H9 (cell line): ENCODE measurements at regions not wholly inside any gene's neighbourhood (a gene's known extent, or its start where the extent isn't known, plus 50 kb on each side); places are given as distances from the start of the nearest gene placed in this dataset.

ENCODE experiments used
- DNase-seq: peaks from one replicate; pipeline ENCODE4 v3.0.0-alpha.2; 2017
- H2AFZ ChIP-seq: one replicate; pipeline ENCODE4 v1.6.1; 2013; ENCODE audit warnings: mild to moderate bottlenecking, low read length, control low read depth, moderate library complexity
- H2AK5ac ChIP-seq: 2 replicates; pipeline ENCODE4 v1.6.1; 2013; ENCODE audit warnings: low read length, control low read depth, mixed read lengths; ENCODE audit not compliant: insufficient read length
- H2BK120ac ChIP-seq: one replicate; pipeline ENCODE4 v1.6.1; 2013; ENCODE audit warnings: low read depth, mild to moderate bottlenecking, low read length, control low read depth, inconsistent platforms; ENCODE audit not compliant: poor library complexity, severe bottlenecking
- H2BK12ac ChIP-seq: 2 replicates; pipeline ENCODE4 v1.6.1; 2013; ENCODE audit warnings: low read length, control low read depth, mixed read lengths, low read depth; ENCODE audit not compliant: insufficient read length
- H2BK15ac ChIP-seq: 2 replicates; pipeline ENCODE4 v1.6.1; 2013; ENCODE audit warnings: low read depth, low read length, control low read depth
- H2BK20ac ChIP-seq: one replicate; pipeline ENCODE4 v1.6.1; 2013; ENCODE audit warnings: low read depth, mild to moderate bottlenecking, low read length, control low read depth, inconsistent platforms; ENCODE audit not compliant: poor library complexity, severe bottlenecking
- H2BK5ac ChIP-seq: 2 replicates; pipeline ENCODE4 v1.6.1; 2013; ENCODE audit warnings: low read length, control low read depth, mixed read lengths; ENCODE audit not compliant: insufficient read length
- H3K14ac ChIP-seq: 2 replicates; pipeline ENCODE4 v1.6.1; 2013; ENCODE audit warnings: low read length, control low read depth; ENCODE audit not compliant: insufficient read depth
- H3K18ac ChIP-seq: 2 replicates; pipeline ENCODE4 v1.6.1; 2013; ENCODE audit warnings: low read depth, mild to moderate bottlenecking, mixed read lengths, low read length, control low read depth; ENCODE audit not compliant: insufficient read length
- H3K23ac ChIP-seq: 2 replicates; pipeline ENCODE4 v1.6.1; 2013; ENCODE audit warnings: low read length, control low read depth, mixed read lengths, low read depth; ENCODE audit not compliant: insufficient read length
- H3K23me2 ChIP-seq: 2 replicates; pipeline ENCODE4 v1.6.1; 2013; ENCODE audit warnings: low read depth, mild to moderate bottlenecking, mixed read lengths, low read length, control low read depth; ENCODE audit not compliant: insufficient read length, poor library complexity, severe bottlenecking
- H3K27ac ChIP-seq: 2 replicates; pipeline ENCODE4 v1.5.1; 2013; ENCODE audit warnings: low read length, control low read depth, mixed read lengths, low read depth; ENCODE audit not compliant: insufficient read length
- H3K27me3 ChIP-seq: 2 replicates; pipeline ENCODE4 v1.6.1; 2013; ENCODE audit warnings: low read length, control low read depth, inconsistent platforms; ENCODE audit not compliant: insufficient read depth
- H3K4ac ChIP-seq: 2 replicates; pipeline ENCODE4 v1.6.1; 2013; ENCODE audit warnings: low read depth, mild to moderate bottlenecking, control low read depth, inconsistent platforms, low read length, moderate library complexity
- H3K4me1 ChIP-seq: 2 replicates; pipeline ENCODE4 v1.6.1; 2013; ENCODE audit warnings: low read length, control low read depth, inconsistent platforms; ENCODE audit not compliant: insufficient read depth
- H3K4me2 ChIP-seq: 2 replicates; pipeline ENCODE4 v1.6.1; 2013; ENCODE audit warnings: low read length, control low read depth, mixed read lengths; ENCODE audit not compliant: insufficient read length, insufficient read depth
- H3K56ac ChIP-seq: 2 replicates; pipeline ENCODE4 v1.6.1; 2013; ENCODE audit warnings: low read depth, mild to moderate bottlenecking, mixed read lengths, low read length, control low read depth; ENCODE audit not compliant: insufficient read length
- H3K79me1 ChIP-seq: 2 replicates; pipeline ENCODE4 v1.6.1; 2013; ENCODE audit warnings: low read depth, mild to moderate bottlenecking, moderate library complexity, low read length, control low read depth, inconsistent platforms; ENCODE audit not compliant: insufficient read depth, poor library complexity, severe bottlenecking
- H3K79me2 ChIP-seq: 2 replicates; pipeline ENCODE4 v1.6.1; 2013; ENCODE audit warnings: low read length, control low read depth, inconsistent platforms; ENCODE audit not compliant: insufficient read depth
- H3K9ac ChIP-seq: 2 replicates; pipeline ENCODE4 v1.6.1; 2013; ENCODE audit warnings: low read length, control low read depth, mixed read lengths; ENCODE audit not compliant: insufficient read length; ENCODE audit errors: extremely low read depth
- H3K9me3 ChIP-seq: one replicate; pipeline ENCODE4 v1.6.1; 2013; ENCODE audit warnings: low read depth, low read length, inconsistent platforms; ENCODE audit not compliant: control insufficient read depth
- H3T11ph ChIP-seq: one replicate; pipeline ENCODE4 v1.6.1; 2013; ENCODE audit warnings: mild to moderate bottlenecking, low read length, control low read depth, inconsistent platforms
- H4K20me1 ChIP-seq: one replicate; pipeline ENCODE4 v1.6.1; 2013; ENCODE audit not compliant: control insufficient read depth, insufficient read length, insufficient read depth
- H4K5ac ChIP-seq: 2 replicates; pipeline ENCODE4 v1.6.1; 2013; ENCODE audit warnings: low read depth, mild to moderate bottlenecking, mixed read lengths, low read length, control low read depth; ENCODE audit not compliant: insufficient read length
- H4K8ac ChIP-seq: replicated peaks from 2 replicates; pipeline ENCODE4 v1.6.1; 2013; ENCODE audit warnings: low read length, control low read depth, mixed read lengths, low read depth; ENCODE audit not compliant: insufficient read length
- H4K91ac ChIP-seq: 2 replicates; pipeline ENCODE4 v1.6.1; 2013; ENCODE audit warnings: low read depth, mild to moderate bottlenecking, moderate library complexity, mixed read lengths, low read length, control low read depth; ENCODE audit not compliant: insufficient read length
- H3K27ac Mint-ChIP-seq, 3 experiments: 2 replicates in 2 of 3; 3 replicates in 1 of 3; pipeline ENCODE4 v1.8.0; 2020 to 2021; ENCODE audit warnings: mixed read lengths in 3 of 3, mild to moderate bottlenecking in 1 of 3, moderate library complexity in 1 of 3
- H3K27me3 Mint-ChIP-seq: 2 replicates; pipeline ENCODE4 v1.8.0; 2021; ENCODE audit warnings: low read depth, mild to moderate bottlenecking, moderate library complexity, mixed read lengths
- H3K36me3 Mint-ChIP-seq, 3 experiments: 2 replicates in 2 of 3; 3 replicates in 1 of 3; pipeline ENCODE4 v1.8.0; 2020 to 2021; ENCODE audit warnings: low read depth in 3 of 3, mixed read lengths in 3 of 3; ENCODE audit not compliant: insufficient read depth in 1 of 3
- H3K4me1 Mint-ChIP-seq, 2 experiments: 2 replicates each; pipeline ENCODE4 v1.8.0; 2020; ENCODE audit warnings: mixed read lengths in 2 of 2
- H3K4me3 Mint-ChIP-seq, 2 experiments: 2 replicates in 1 of 2; 3 replicates in 1 of 2; pipeline ENCODE4 v1.8.0; 2020 to 2021; ENCODE audit warnings: mild to moderate bottlenecking in 2 of 2, mixed read lengths in 2 of 2, moderate library complexity in 1 of 2
- H3K9me3 Mint-ChIP-seq, 2 experiments: 2 replicates in 1 of 2; 3 replicates in 1 of 2; pipeline ENCODE4 v1.8.0; 2020; ENCODE audit warnings: mild to moderate bottlenecking in 2 of 2, mixed read lengths in 2 of 2, moderate library complexity in 1 of 2
- CTCF ChIP-seq: fragments of 200-600 bp; sonication (generic); conservative IDR thresholded peaks from 3 replicates; pipeline ENCODE4 v1.8.0; 2021; ENCODE audit warnings: antibody characterized with exemption, mild to moderate bottlenecking
- WGBS: extraction: QIAGEN DNeasy Blood & Tissue Kit; methylation state at CpG from one replicate; pipeline ENCODE4 v1.1.7; 2013; ENCODE audit warnings: missing lambda C conversion rate, low lambda C conversion rate, mixed read lengths; ENCODE audit not compliant: insufficient read length; ENCODE audit errors: extremely low coverage; 5-methylcytosine and 5-hydroxymethylcytosine counted together

- Histone ChIP-seq H2AK5ac (no peak overlapping the region), H3K27ac (no peak overlapping the region), H3K4ac (no peak overlapping the region), H4K91ac (no peak overlapping the region), H2BK5ac (no peak overlapping the region), H3K56ac (no peak overlapping the region), H3K4me2 (no peak overlapping the region), H3K79me1 (no peaks in the 10 kb centered on the region), H2BK20ac (no peak overlapping the region), H3K23me2 (no peaks in the 10 kb centered on the region), H4K8ac (no peak overlapping the region), H3K18ac (no peak overlapping the region), H4K20me1 (no peaks in the 10 kb centered on the region), H2BK15ac (no peak overlapping the region), H4K5ac (no peak overlapping the region), H3K23ac (no peak overlapping the region), H3T11ph (no peak overlapping the region), H3K9ac (no peak overlapping the region), H3K4me1 (no peaks in the 10 kb centered on the region), H3K9me3 (no peaks in the 10 kb centered on the region), H2AFZ (no peak overlapping the region), H3K27me3 (no peaks in the 10 kb centered on the region), H3K79me2 (no peaks in the 10 kb centered on the region), H2BK12ac (no peak overlapping the region), H2BK120ac (no peak overlapping the region), H3K14ac (no peak overlapping the region)
- Mint-ChIP-seq H3K4me1 (0 out of 4 replicates have a peak, but pooled peaks cover 2 to 3% of the 10 kb centered on the region in 2 experiments), H3K9me3 (no peaks in the 10 kb centered on the region), H3K27me3 (peaks cover 3% of the 10 kb centered on the region), H3K36me3 (no peaks in the 10 kb centered on the region; a peak in 1 of 7 replicates), H3K27ac (no peak overlapping the region), H3K4me3 (no peak overlapping the region)
- TF ChIP-seq CTCF = no peak
- no peak for DNase-seq
- WGBS = no CpG with 5 or more reads among the region's 1 CpG
Measured at GRCh38 chr15:87631093-87631492, 625.4 kb downstream of the NTRK3 start.
